A549 (cell line): ENCODE measurements at regions not wholly inside any gene's neighbourhood (a gene's known extent, or its start where the extent isn't known, plus 50 kb on each side); places are given as distances from the start of the nearest gene placed in this dataset.

Source experiments
- ATAC-seq, 2 experiments: fragments of 200-7000 bp in 1 of 2; fragments of >200 bp in 1 of 2; cut with Nextera tagmentation in 1 of 2; cut with Tn5 transposase in 1 of 2; 3 replicates each; pipeline versions ENCODE4 v1.8.0 to v1.9.1; 2018 to 2020; ENCODE audit warnings: mild to moderate bottlenecking in 1 of 2, moderate library complexity in 1 of 2
- CTCF ChIA-PET: fragments of 300-600 bp; sonication (Branson Sonifier 250); formaldehyde crosslinking; extraction: SDS; loops from one replicate; lab custom pipeline; 2021; ENCODE audit warnings: antibody characterized with exemption, inconsistent platforms; lab: Yijun Ruan, JAX
- POLR2A ChIA-PET: fragments of 350-600 bp; formaldehyde crosslinking; extraction: SDS; loops from one replicate; lab custom pipeline; 2021; ENCODE audit warnings: antibody characterized with exemption, inconsistent platforms; lab: Yijun Ruan, JAX
- DNase-seq, 2 experiments: peaks; one replicate each; pipeline versions ENCODE4 v3.0.0 to v3.0.0-alpha.2; 2011 to 2016; ENCODE audit warnings: low read depth in 1 of 2, low spot score in 1 of 2
- FAIRE-seq: peaks from 2 replicates; lab custom pipeline; 2011; peaks lifted over from hg19 to GRCh38; lab: Jason Lieb, UNC
- H3K27ac ChIP-seq, 2 experiments: fragments of >200 bp; sonication (Bioruptor Twin); formaldehyde crosslinking; 3 replicates each; pipeline ENCODE4 v1.5.1; 2016 to 2017
- H3K4me1 ChIP-seq: fragments of >200 bp; sonication (Bioruptor Twin); formaldehyde crosslinking; 3 replicates; pipeline ENCODE4 v1.6.1; 2016
- H3K4me2 ChIP-seq: fragments of >200 bp; sonication (Bioruptor Twin); formaldehyde crosslinking; 3 replicates; pipeline ENCODE4 v1.6.1; 2016
- H3K4me3 ChIP-seq: fragments of >200 bp; sonication (Bioruptor Twin); formaldehyde crosslinking; 3 replicates; pipeline ENCODE4 v1.5.1; 2016
- H3K9me3 ChIP-seq: fragments of >200 bp; sonication (Bioruptor Twin); formaldehyde crosslinking; 3 replicates; pipeline ENCODE4 v1.6.1; 2016
- CBX8 ChIP-seq: fragments of 200-600 bp; sonication (generic); IDR thresholded peaks from 2 replicates; pipeline ENCODE4 v1.6.1; 2016
- CEBPB ChIP-seq, 2 experiments: fragments of >200 bp in 1 of 2; sonication (Bioruptor Twin) in 1 of 2; formaldehyde crosslinking in 1 of 2; IDR thresholded peaks; 2 replicates each; pipeline ENCODE4 v1.6.1; 2012 to 2016
- EHF ChIP-seq: fragments of 250-450 bp; sonication (Bioruptor Pico); IDR thresholded peaks from 2 replicates; pipeline ENCODE4 v1.5.0; 2020; ENCODE audit warnings: mild to moderate bottlenecking
- EHMT2 ChIP-seq: fragments of 200-600 bp; sonication (generic); IDR thresholded peaks from 2 replicates; pipeline ENCODE4 v1.6.1; 2016; ENCODE audit warnings: antibody characterized with exemption, low read depth, mild to moderate bottlenecking, moderate library complexity
- EP300 ChIP-seq, 2 experiments: fragments of >200 bp; sonication (Bioruptor Twin); formaldehyde crosslinking; IDR thresholded peaks; 2 replicates in 1 of 2; 3 replicates in 1 of 2; pipeline ENCODE4 v1.6.1; 2016 to 2017
- FOXS1 ChIP-seq: fragments of 250-450 bp; sonication (Bioruptor Pico); IDR thresholded peaks from 2 replicates; pipeline ENCODE4 v1.5.0; 2020; ENCODE audit warnings: mild to moderate bottlenecking, moderate library complexity
- GATA3 ChIP-seq: IDR thresholded peaks from 2 replicates; pipeline ENCODE4 v1.6.1; 2012; ENCODE audit warnings: borderline replicate concordance
- HDAC2 ChIP-seq: fragments of 200-600 bp; sonication (generic); IDR thresholded peaks from 2 replicates; pipeline ENCODE4 v1.6.1; 2016
- HOXA7 ChIP-seq: fragments of 250-450 bp; sonication (Bioruptor Pico); IDR thresholded peaks from 2 replicates; pipeline ENCODE4 v1.5.0; 2020; ENCODE audit warnings: mild to moderate bottlenecking, moderate library complexity
- HOXB13 ChIP-seq: fragments of 250-450 bp; sonication (Bioruptor Pico); IDR thresholded peaks from 2 replicates; pipeline ENCODE4 v1.5.0; 2020; ENCODE audit warnings: low read depth, mild to moderate bottlenecking, moderate library complexity
- JUNB ChIP-seq: fragments of >200 bp; sonication (Bioruptor Twin); formaldehyde crosslinking; IDR thresholded peaks from 2 replicates; pipeline ENCODE4 v1.6.1; 2016
- KDM1A ChIP-seq: fragments of 200-600 bp; sonication (generic); IDR thresholded peaks from 2 replicates; pipeline ENCODE4 v1.6.1; 2016; ENCODE audit warnings: low read depth, mild to moderate bottlenecking
- MAFK ChIP-seq: fragments of 450-650 bp; IDR thresholded peaks from 2 replicates; pipeline ENCODE4 v1.6.1; 2014; ENCODE audit not compliant: partially characterized antibody
- MAZ ChIP-seq: fragments of 150-350 bp; IDR thresholded peaks from 2 replicates; pipeline ENCODE4 v1.6.1; 2014; ENCODE audit warnings: antibody characterized with exemption, low read depth, low read length, borderline replicate concordance
- NR3C1 ChIP-seq: fragments of >200 bp; sonication (Bioruptor Twin); formaldehyde crosslinking; IDR thresholded peaks from 3 replicates; pipeline ENCODE4 v1.6.1; 2017
- PHF8 ChIP-seq: fragments of 200-600 bp; sonication (generic); IDR thresholded peaks from 2 replicates; pipeline ENCODE4 v1.6.1; 2016; ENCODE audit warnings: low read depth, mild to moderate bottlenecking, antibody characterized with exemption, moderate library complexity, borderline replicate concordance
- POLR2A ChIP-seq: IDR thresholded peaks from 2 replicates; pipeline ENCODE4 v1.6.1; 2012; ENCODE audit warnings: mild to moderate bottlenecking, low read length
- RARB ChIP-seq: fragments of 250-450 bp; sonication (Bioruptor Pico); IDR thresholded peaks from 2 replicates; pipeline ENCODE4 v1.8.0; 2021; ENCODE audit warnings: mild to moderate bottlenecking, moderate library complexity
- RFX5 ChIP-seq: fragments of 450-650 bp; IDR thresholded peaks from 2 replicates; pipeline ENCODE4 v1.7.1; 2014; ENCODE audit warnings: antibody characterized with exemption, mild to moderate bottlenecking, moderate library complexity
- WGBS: methylation state at CpG from one replicate; pipeline ENCODE4 v1.1.6; 2017; ENCODE audit errors: missing lambda C conversion rate; 5-methylcytosine and 5-hydroxymethylcytosine counted together
- TF ChIP-seq, protein P1 (sequence below): IDR thresholded peaks from 2 replicates; pipeline ENCODE4 v1.6.1; 2012; ENCODE audit warnings: low read depth, borderline replicate concordance
- TF ChIP-seq, protein P2 (sequence below): IDR thresholded peaks from 2 replicates; pipeline ENCODE4 v1.6.1; 2012
- TF ChIP-seq, protein P3 (sequence below): fragments of >200 bp; sonication (Bioruptor Twin); formaldehyde crosslinking; IDR thresholded peaks from 2 replicates; pipeline ENCODE4 v1.6.1; 2016
- TF ChIP-seq, protein P4 (sequence below): IDR thresholded peaks from 2 replicates; pipeline ENCODE4 v1.6.1; 2012
- TF ChIP-seq, protein P5 (sequence below): fragments of 200-600 bp; sonication (generic); IDR thresholded peaks from 2 replicates; pipeline ENCODE4 v1.6.1; 2016; ENCODE audit warnings: antibody characterized with exemption, mild to moderate bottlenecking, moderate library complexity

DNA sequence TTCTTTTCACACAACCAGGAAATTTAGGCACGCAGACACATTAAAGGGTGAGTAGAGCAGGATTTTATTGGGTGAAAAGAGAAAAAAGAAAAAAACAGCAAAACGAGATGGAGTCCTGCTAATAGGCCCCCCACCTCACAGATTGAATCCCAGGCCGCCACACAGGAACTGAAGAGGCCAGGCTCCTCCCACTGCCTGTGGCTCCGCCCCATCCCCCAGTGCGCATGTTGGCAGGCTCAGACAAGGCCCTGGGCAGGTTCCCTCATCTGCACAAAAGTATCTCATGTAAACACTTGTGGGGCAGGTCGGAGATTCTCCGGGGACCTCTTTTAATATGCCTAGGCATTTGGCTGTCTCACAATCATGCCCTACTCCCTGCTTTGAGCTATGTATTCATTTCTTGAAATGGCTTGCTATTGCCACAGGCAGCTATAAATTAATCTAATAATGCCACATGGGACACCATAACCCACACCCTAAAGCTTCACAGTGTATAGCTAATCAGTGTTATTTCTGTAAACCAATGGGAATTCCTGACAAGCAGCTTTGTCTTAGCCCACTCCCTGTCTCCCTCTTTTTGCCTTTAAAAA lies 76.2 kb upstream of the KIF5B start (continued):
- TF ChIP-seq, protein P1, sequence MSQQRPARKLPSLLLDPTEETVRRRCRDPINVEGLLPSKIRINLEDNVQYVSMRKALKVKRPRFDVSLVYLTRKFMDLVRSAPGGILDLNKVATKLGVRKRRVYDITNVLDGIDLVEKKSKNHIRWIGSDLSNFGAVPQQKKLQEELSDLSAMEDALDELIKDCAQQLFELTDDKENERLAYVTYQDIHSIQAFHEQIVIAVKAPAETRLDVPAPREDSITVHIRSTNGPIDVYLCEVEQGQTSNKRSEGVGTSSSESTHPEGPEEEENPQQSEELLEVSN, result no peak
- TF ChIP-seq NR3C1, result no peak
- TF ChIP-seq, all 56 proteins: peak for 0

DNA sequence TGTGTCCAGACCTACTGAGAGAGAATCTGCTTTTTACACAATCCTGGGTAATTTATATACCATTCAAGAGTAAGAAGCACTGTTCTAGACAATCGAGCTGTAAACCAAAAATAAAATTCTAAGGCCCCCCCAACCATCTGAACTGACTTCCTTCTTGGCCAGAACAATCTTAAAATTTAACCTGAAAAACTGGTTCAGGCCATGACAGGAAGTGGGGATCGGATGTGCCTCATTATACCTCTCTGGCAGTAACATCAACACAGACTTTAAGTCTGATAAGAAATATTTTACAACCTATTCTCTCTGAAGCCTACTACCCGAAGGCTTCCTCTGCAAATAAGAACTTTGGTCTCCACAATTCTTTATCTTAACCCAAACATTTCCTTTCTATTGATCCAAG lies 75.2 kb upstream of the KIF5B start:
- CTCF ChIA-PET, result interaction anchor here (1.5 kb wide), 1 partner anchor 8 kb away, joined by 4 read pairs; no protein-coding TSS in a partner anchor
- Histone ChIP-seq H3K4me1 (no peaks in the 10 kb centered on the region), H3K27ac (no peak overlapping the region), H3K4me3 (no peak overlapping the region), H3K4me2 (no peak overlapping the region), H3K9me3 (no peaks in the 10 kb centered on the region)
- no peak for FAIRE-seq
- no peak for ATAC-seq
- WGBS, result 47% methylated on average over 3 of the region's 3 CpGs
- DNase-seq, result no peak
- TF ChIP-seq PHF8 (no peak), HOXA7 (CRISPR knock-in tag) (no peak), POLR2A (no peak), MAFK (no peak)
- POLR2A ChIA-PET, result no interaction called here

DNA sequence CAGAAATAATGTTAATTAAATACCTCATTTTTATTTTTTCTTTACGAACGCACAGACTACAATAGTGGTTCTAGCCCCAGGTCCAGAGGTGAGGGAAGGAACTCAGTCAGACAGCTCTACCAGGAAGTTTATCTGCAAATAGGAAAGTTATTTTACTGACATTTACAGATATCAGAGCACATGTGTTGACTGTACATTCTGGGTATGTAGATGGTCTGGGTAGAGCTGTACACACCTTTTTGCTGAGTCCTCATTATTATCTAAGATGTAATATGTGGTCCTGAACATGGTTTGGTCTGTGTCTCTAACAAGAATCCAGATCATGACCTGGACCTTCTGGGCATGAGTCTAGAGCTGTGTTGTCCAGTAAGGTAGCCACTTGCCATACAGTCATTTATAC lies 74.6 kb upstream of the KIF5B start:
- Histone ChIP-seq H3K27ac (no peak overlapping the region), H3K9me3 (no peaks in the 10 kb centered on the region), H3K4me3 (no peak overlapping the region), H3K4me2 (no peak overlapping the region), H3K4me1 (no peaks in the 10 kb centered on the region)
- CTCF ChIA-PET, result interaction anchor here (0.7 to 1.5 kb wide), 2 partner anchors 8 to 24 kb away, joined by 3 to 4 read pairs; no protein-coding TSS in a partner anchor
- FAIRE-seq (no peak), DNase-seq (no peak), ATAC-seq (no peak)
- no peak for TF ChIP-seq JUNB
- TF ChIP-seq HOXB13 (CRISPR knock-in tag), result no peak
- TF ChIP-seq, protein P2, sequence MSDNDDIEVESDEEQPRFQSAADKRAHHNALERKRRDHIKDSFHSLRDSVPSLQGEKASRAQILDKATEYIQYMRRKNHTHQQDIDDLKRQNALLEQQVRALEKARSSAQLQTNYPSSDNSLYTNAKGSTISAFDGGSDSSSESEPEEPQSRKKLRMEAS, result no peak
- peak; percentile 76 for TF ChIP-seq MAFK
- no peak for TF ChIP-seq GATA3
- TF ChIP-seq, all 56 proteins: peak for 1
- WGBS, result 95% methylated on average over 2 of the region's 2 CpGs
- POLR2A ChIA-PET, result no interaction called here

DNA sequence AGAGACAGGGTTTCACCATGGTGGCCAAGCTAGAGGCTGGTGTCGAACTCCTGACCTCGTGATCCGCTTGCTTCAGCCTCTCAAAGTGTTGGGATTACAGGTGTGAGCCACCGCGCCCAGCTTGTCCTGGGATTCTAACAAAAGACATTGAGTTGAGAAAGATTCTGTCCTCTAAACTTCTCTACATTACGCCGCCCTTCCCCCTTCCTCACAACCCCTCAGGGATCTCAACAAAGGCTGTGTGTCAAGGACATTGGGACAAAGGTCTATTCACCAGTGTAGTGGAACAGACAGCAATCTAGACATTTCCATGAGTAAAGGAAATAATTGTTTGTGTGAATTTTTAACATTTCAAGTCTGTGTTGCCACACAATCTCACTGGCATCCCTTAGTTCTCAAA lies 68.8 kb upstream of the KIF5B start:
- H3K4me1 ChIP-seq, result no peaks in the 10 kb centered on the region
- DNase-seq, result no peak
- ChIA-PET CTCF (no interaction called here), POLR2A (no interaction called here)
- no peak for ATAC-seq
- TF ChIP-seq GATA3 (no peak), RFX5 (no peak), HDAC2 (no peak), RARB (no peak), FOXS1 (CRISPR knock-in tag) (no peak), HOXA7 (CRISPR knock-in tag) (no peak), CBX8 (no peak), CEBPB (IDR thresholded peaks at IDR 0.05) (no peak), HOXB13 (CRISPR knock-in tag) (no peak), EHF (CRISPR knock-in tag) (no peak), JUNB (no peak), KDM1A (no peak), EHMT2 (no peak), MAZ (no peak), EP300 (IDR thresholded peaks at IDR 0.05) (no peak), POLR2A (no peak)
- TF ChIP-seq, protein P3, sequence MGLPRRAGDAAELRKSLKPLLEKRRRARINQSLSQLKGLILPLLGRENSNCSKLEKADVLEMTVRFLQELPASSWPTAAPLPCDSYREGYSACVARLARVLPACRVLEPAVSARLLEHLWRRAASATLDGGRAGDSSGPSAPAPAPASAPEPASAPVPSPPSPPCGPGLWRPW, result no peak
- TF ChIP-seq, protein P4, sequence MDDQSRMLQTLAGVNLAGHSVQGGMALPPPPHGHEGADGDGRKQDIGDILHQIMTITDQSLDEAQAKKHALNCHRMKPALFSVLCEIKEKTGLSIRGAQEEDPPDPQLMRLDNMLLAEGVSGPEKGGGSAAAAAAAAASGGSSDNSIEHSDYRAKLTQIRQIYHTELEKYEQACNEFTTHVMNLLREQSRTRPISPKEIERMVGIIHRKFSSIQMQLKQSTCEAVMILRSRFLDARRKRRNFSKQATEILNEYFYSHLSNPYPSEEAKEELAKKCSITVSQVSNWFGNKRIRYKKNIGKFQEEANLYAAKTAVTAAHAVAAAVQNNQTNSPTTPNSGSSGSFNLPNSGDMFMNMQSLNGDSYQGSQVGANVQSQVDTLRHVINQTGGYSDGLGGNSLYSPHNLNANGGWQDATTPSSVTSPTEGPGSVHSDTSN, result no peak
- TF ChIP-seq, protein P2, result no peak
- TF ChIP-seq, protein P5, sequence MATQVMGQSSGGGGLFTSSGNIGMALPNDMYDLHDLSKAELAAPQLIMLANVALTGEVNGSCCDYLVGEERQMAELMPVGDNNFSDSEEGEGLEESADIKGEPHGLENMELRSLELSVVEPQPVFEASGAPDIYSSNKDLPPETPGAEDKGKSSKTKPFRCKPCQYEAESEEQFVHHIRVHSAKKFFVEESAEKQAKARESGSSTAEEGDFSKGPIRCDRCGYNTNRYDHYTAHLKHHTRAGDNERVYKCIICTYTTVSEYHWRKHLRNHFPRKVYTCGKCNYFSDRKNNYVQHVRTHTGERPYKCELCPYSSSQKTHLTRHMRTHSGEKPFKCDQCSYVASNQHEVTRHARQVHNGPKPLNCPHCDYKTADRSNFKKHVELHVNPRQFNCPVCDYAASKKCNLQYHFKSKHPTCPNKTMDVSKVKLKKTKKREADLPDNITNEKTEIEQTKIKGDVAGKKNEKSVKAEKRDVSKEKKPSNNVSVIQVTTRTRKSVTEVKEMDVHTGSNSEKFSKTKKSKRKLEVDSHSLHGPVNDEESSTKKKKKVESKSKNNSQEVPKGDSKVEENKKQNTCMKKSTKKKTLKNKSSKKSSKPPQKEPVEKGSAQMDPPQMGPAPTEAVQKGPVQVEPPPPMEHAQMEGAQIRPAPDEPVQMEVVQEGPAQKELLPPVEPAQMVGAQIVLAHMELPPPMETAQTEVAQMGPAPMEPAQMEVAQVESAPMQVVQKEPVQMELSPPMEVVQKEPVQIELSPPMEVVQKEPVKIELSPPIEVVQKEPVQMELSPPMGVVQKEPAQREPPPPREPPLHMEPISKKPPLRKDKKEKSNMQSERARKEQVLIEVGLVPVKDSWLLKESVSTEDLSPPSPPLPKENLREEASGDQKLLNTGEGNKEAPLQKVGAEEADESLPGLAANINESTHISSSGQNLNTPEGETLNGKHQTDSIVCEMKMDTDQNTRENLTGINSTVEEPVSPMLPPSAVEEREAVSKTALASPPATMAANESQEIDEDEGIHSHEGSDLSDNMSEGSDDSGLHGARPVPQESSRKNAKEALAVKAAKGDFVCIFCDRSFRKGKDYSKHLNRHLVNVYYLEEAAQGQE, result no peak
- WGBS, result 76% methylated on average over 7 of the region's 7 CpGs
- H3K27ac ChIP-seq, result no peak overlapping the region
- no peak overlapping the region for H3K4me2 ChIP-seq
- no peaks in the 10 kb centered on the region for H3K9me3 ChIP-seq
- no peak overlapping the region for H3K4me3 ChIP-seq
- FAIRE-seq, result no peak
